Ovary (tissue), 7 donors: ENCODE measurements at regions not wholly inside any gene's neighbourhood (a gene's known extent, or its start where the extent isn't known, plus 50 kb on each side); places are given as distances from the start of the nearest gene placed in this dataset. TPM values are rescaled to one million over a fixed set of nuclear protein-coding genes. Genes with fewer than 3 reads are reported as not detected.

Source experiments
- DNase-seq, 5 donors: peaks; one replicate each; pipeline ENCODE4 v3.0.0-alpha.2; 2019 to 2020
- H3K27ac ChIP-seq, 2 donors: fragments of 200-600 bp; one replicate each; pipeline versions ENCODE4 v1.5.1 to v1.8.0; 2019 to 2022
- H3K27me3 ChIP-seq: fragments of 200-600 bp; one replicate; pipeline ENCODE4 v1.8.0; 2022
- H3K36me3 ChIP-seq: fragments of 200-600 bp; sonication (generic); one replicate; pipeline ENCODE4 v1.5.1; 2019
- H3K4me1 ChIP-seq: one replicate; pipeline ENCODE4 v1.8.1; 2013; ENCODE audit warnings: mild to moderate bottlenecking, moderate library complexity; ENCODE audit not compliant: insufficient read depth
- H3K4me3 ChIP-seq: fragments of 200-600 bp; sonication (generic); one replicate; pipeline ENCODE4 v1.5.1; 2017
- H3K9me3 ChIP-seq, 2 donors: fragments of 200-600 bp in 1 of 2; sonication (generic) in 1 of 2; one replicate each; pipeline versions ENCODE4 v1.5.1 to v1.8.1; 2013 to 2019; ENCODE audit warnings: mild to moderate bottlenecking in 1 of 2, moderate library complexity in 1 of 2
- EP300 ChIP-seq: sonication (generic); formaldehyde crosslinking; IDR thresholded peaks from one replicate; pipeline ENCODE4 v1.6.1; 2017; ENCODE audit warnings: antibody characterized with exemption
- POLR2A ChIP-seq: fragments of 450-650 bp; IDR thresholded peaks from one replicate; pipeline ENCODE4 v1.6.1; 2017; ENCODE audit warnings: antibody characterized with exemption, mild to moderate bottlenecking, moderate library complexity
- WGBS, 3 donors: extraction: QIAGEN DNeasy Blood & Tissue Kit in 1 of 3; methylation state at CpG; one replicate each; pipeline versions ENCODE4 v1.1.5 to v1.1.7; 2013 to 2017; 5-methylcytosine and 5-hydroxymethylcytosine counted together
- intact Hi-C, 4 donors: fragments of 100-400 bp; cut with DNase I; formaldehyde crosslinking; loops; one replicate each; pipeline versions ENCODE4 v1.11.0 to v1.15.1; 2022 to 2023
- small RNA-seq: library from RNA; depleted of rRNA; stranded (forward); fragments of <200 nt; gene quantifications from one replicate; pipeline ENCODE3, GENCODE V24; 2016
- TF ChIP-seq, protein P1 (sequence below), 3 donors: fragments of 450-650 bp in 2 of 3; fragments of 200-600 bp in 1 of 3; IDR thresholded peaks; one replicate each; pipeline versions ENCODE4 v1.5.1 to v1.8.0; 2016 to 2022; ENCODE audit warnings: antibody characterized with exemption in 3 of 3, mild to moderate bottlenecking in 1 of 3
- donor health status: DM: no; HTN: no; CAD: no; lungs with moderate emphysema.
- donor health status: DM: no; HTN: no; CAD: no.
- donor health status: Bipolar disorder and iron deficiency.
- donor health status: DM: no; HTN: no; CAD: no.
- donor health status: DM: yes; HTN: yes; CAD: no.

DNA sequence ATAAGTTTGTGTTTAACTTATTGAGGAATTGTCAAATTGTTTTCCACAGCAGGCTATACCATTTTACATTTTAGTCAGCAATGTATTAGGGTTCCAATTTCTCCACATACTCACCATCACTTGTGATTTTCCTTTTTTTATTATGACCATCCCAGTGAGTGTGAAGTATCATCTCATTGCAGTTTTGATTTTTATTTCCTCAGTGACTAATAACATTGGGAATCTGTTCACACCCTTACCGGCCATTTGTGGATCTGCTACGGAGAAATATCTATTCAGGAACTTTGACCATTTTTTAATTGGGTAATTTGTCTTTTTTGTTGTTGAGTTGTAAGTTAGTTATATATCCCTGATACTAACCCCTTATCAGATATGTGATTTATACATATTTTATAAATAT lies 54.8 kb upstream of the LMCD1 start:
- WGBS, 3 donors, result 43 to 77% (median 74%) methylated on average over 2 of the region's 2 CpGs

DNA sequence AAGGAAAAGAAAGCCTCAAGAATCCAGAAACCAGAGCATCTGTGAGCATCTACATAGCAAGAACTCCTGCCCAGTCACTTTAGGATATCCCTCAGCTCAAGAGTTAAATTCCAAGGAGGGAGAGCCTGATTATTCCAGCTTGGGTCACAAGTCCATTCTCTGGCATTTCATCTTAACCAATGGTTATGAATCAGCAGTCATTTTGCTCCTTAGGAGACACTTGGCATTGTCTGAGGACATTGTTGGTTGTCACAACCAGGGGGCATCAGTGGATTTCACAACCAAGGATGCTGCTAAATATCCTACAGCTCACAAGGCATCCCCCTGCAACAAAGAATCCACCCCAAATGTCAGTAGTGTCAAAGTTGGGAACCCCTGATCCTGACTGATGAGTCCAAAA lies 51.0 kb upstream of the LMCD1 start:
- no peak overlapping the region for H3K4me3 ChIP-seq
- no peak overlapping the region for H3K27ac ChIP-seq
- no peaks in the 10 kb centered on the region for H3K27me3 ChIP-seq
- TF ChIP-seq, protein P1, sequence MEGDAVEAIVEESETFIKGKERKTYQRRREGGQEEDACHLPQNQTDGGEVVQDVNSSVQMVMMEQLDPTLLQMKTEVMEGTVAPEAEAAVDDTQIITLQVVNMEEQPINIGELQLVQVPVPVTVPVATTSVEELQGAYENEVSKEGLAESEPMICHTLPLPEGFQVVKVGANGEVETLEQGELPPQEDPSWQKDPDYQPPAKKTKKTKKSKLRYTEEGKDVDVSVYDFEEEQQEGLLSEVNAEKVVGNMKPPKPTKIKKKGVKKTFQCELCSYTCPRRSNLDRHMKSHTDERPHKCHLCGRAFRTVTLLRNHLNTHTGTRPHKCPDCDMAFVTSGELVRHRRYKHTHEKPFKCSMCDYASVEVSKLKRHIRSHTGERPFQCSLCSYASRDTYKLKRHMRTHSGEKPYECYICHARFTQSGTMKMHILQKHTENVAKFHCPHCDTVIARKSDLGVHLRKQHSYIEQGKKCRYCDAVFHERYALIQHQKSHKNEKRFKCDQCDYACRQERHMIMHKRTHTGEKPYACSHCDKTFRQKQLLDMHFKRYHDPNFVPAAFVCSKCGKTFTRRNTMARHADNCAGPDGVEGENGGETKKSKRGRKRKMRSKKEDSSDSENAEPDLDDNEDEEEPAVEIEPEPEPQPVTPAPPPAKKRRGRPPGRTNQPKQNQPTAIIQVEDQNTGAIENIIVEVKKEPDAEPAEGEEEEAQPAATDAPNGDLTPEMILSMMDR (IDR thresholded peaks at IDR 0.05), result no peak
- TF ChIP-seq POLR2A (no peak), EP300 (no peak)
- intact Hi-C loops, result no loop called here
- H3K9me3 ChIP-seq, result no peaks in the 10 kb centered on the region
- no peak for DNase-seq
- H3K4me1 ChIP-seq, result peaks cover 3% of the 10 kb centered on the region
- no peaks in the 10 kb centered on the region for H3K36me3 ChIP-seq

More for the DNA sequence above, 54.8 kb upstream of the LMCD1 start:
- Histone ChIP-seq H3K9me3 (no peaks in the 10 kb centered on the region), H3K27ac (no peak overlapping the region), H3K4me1 (peaks cover 7% of the 10 kb centered on the region), H3K36me3 (no peaks in the 10 kb centered on the region), H3K27me3 (no peaks in the 10 kb centered on the region), H3K4me3 (no peak overlapping the region)
- DNase-seq, result no peak
- no peak for TF ChIP-seq EP300
- TF ChIP-seq POLR2A, result no peak
- TF ChIP-seq, protein P1 (IDR thresholded peaks at IDR 0.05), result no peak
- intact Hi-C loops, result loop anchor here in 2 of 4 donors (10.0 kb wide), 1 partner anchor 58 kb away; the partner anchor contains the start of gene LMCD1 (in 2 of the 2)

DNA sequence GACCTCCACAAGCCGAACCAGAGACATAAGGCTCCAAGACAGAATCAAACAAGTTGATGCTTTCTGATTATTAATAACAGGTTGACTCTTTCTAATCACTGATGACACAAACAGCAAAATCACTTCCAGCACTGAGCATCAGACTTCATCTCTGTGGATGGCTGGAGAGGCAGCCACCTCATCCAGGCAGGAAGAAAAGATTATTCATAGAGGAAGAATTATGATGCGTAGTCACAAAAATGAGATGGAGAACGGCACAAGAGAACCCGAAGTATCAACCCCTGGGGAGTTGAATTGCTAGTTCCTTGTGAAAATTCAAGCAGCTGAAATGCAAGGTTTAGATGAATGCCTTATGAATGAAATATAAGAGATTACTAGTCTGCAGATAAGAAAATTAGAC lies 49.9 kb upstream of the LMCD1 start:
- H3K4me3 ChIP-seq, result no peak overlapping the region
- WGBS, 3 donors, result 73 to 90% (median 77%) methylated on average over 4 of the region's 4 CpGs

More for the DNA sequence above, 49.9 kb upstream of the LMCD1 start:
- H3K4me1 ChIP-seq, result peaks cover 3% of the 10 kb centered on the region
- intact Hi-C loops, result no loop called here
- no peak overlapping the region for H3K27ac ChIP-seq
- TF ChIP-seq POLR2A, result no peak
- TF ChIP-seq EP300, result no peak
- TF ChIP-seq, protein P1 (IDR thresholded peaks at IDR 0.05), result no peak
- H3K27me3 ChIP-seq, result no peaks in the 10 kb centered on the region
- H3K9me3 ChIP-seq, result no peaks in the 10 kb centered on the region
- no peaks in the 10 kb centered on the region for H3K36me3 ChIP-seq
- no peak for DNase-seq

Small RNA genes lying in the stretch of these regions (small RNA-seq; reads per million reads assigned to genes)
- not detected for gene RNU4ATAC17P
